Lower leg skin (tissue), 4 donors: ENCODE measurements at regions not wholly inside any gene's neighbourhood (a gene's known extent, or its start where the extent isn't known, plus 50 kb on each side); places are given as distances from the start of the nearest gene placed in this dataset.

Experiments used
- DNase-seq, 2 donors: peaks; one replicate each; pipeline ENCODE4 v3.0.0-alpha.2; 2019; ENCODE audit warnings: low spot score in 2 of 2
- H3K4me3 ChIP-seq: fragments of 200-600 bp; sonication (generic); 2 replicates; pipeline ENCODE4 v1.5.1; 2017; ENCODE audit warnings: mild to moderate bottlenecking, low read depth; ENCODE audit not compliant: poor library complexity, severe bottlenecking
- POLR2A ChIP-seq, 2 donors: fragments of 450-650 bp; IDR thresholded peaks; one replicate each; pipeline ENCODE4 v1.6.1; 2016 to 2017; ENCODE audit warnings: antibody characterized with exemption in 2 of 2, mild to moderate bottlenecking in 1 of 2, moderate library complexity in 1 of 2
- WGBS, 2 donors: methylation state at CpG; one replicate each; pipeline ENCODE4 v1.1.5; 2018; 5-methylcytosine and 5-hydroxymethylcytosine counted together
- intact Hi-C: fragments of 100-400 bp; cut with DNase I; formaldehyde crosslinking; loops from one replicate; pipeline ENCODE4 v1.15.0; 2023; ENCODE audit warnings: low total_unique reads
- TF ChIP-seq, protein P1 (sequence below), 3 donors: fragments of 450-650 bp; IDR thresholded peaks; one replicate each; pipeline ENCODE4 v1.5.1; 2016; ENCODE audit warnings: antibody characterized with exemption in 3 of 3, mild to moderate bottlenecking in 3 of 3, moderate library complexity in 2 of 3

DNA sequence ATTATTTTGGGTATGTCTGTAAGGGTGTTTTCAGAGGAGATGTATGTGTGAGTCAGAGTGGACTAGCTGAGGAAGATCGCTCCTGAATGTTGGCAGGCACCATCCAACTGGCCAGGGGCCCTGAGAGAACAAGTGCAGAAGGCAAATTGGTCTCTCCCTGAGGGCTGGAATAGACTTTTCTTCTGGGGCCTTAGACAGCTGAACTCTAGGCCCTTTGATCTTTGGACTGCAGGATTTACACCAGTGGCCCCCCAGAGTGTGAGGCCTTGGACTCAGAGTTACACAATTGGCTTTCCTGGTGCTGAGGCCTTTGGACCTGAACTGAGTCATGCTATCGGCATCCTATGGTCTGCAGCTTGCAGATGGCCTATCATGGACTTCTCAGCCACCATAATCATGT is 217.2 kb downstream of the REEP3 start:
- WGBS, 2 donors = 56 to 70% methylated on average over 2 of the region's 2 CpGs
- intact Hi-C loops = no loop called here

DNA sequence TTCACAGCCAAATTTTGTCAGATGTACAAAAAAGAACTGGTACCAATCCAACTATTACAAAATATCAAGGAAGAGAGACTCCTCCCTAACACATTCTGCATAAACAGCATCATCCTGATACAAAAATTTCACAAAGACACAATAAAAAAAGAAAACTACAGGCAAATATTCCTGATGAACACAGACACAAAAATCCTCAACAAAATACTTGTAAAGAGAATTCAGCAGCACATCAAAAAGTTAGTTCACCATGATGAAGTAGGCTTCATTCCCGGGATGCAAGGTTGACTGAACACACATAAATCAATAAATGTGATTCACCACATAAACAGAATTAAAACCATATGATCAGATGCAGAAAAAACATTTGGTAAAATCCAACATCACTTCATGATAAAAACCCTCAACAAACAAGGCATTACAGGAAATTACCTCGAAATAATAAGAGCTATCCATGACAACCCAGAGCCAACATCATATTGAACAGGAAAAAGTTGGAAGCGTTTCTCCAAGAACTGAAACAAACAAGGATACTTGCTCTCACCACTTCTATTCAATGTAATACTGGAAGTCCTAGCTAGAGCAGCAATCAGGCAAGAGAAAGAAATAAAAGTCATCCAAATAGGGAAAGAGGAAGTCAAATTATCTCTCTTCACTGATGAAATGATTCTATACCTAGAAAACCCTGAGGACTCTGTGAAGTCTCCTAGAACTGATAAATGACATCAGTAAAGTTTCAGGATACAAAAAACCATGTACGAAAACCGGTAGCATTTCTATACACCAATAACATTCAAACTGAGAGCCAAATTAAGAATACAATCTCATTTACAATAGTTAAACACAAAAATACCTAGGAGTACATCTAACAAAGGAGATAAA is 223.1 kb downstream of the REEP3 start:
- DNase-seq = no peak
- H3K4me3 ChIP-seq = no peak overlapping the region
- TF ChIP-seq, protein P1, sequence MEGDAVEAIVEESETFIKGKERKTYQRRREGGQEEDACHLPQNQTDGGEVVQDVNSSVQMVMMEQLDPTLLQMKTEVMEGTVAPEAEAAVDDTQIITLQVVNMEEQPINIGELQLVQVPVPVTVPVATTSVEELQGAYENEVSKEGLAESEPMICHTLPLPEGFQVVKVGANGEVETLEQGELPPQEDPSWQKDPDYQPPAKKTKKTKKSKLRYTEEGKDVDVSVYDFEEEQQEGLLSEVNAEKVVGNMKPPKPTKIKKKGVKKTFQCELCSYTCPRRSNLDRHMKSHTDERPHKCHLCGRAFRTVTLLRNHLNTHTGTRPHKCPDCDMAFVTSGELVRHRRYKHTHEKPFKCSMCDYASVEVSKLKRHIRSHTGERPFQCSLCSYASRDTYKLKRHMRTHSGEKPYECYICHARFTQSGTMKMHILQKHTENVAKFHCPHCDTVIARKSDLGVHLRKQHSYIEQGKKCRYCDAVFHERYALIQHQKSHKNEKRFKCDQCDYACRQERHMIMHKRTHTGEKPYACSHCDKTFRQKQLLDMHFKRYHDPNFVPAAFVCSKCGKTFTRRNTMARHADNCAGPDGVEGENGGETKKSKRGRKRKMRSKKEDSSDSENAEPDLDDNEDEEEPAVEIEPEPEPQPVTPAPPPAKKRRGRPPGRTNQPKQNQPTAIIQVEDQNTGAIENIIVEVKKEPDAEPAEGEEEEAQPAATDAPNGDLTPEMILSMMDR (IDR thresholded peaks at IDR 0.05) = no peak
- TF ChIP-seq POLR2A (IDR thresholded peaks at IDR 0.05) = no peak
- intact Hi-C loops = no loop called here
- 55 to 60% methylated on average over 5 of the region's 5 CpGs for WGBS, 2 donors

More for the DNA sequence above, 217.2 kb downstream of the REEP3 start:
- no peak overlapping the region for H3K4me3 ChIP-seq
- no peak for TF ChIP-seq POLR2A (IDR thresholded peaks at IDR 0.05)
- TF ChIP-seq, protein P1 (IDR thresholded peaks at IDR 0.05) = no peak
- DNase-seq = no peak

DNA sequence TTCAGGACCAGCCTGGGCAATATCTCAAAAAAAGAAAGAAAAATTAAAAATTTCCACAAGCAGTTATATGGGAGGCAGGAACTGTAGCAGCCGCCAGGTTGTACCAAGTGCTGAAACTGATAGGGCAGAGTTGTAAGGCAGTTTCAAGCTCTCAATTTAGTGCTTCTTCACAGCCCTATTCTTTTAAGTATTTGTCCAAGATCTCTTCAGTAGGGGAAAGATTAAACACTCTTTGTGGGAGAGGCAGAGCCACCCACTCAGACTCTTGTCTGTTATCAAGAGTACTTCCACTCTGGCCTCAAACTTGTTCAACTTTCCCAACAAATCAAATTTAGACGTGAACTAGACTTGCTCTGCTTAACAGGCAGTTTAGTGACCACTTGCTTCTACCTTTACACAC is 228.7 kb downstream of the REEP3 start:
- TF ChIP-seq, protein P1 (IDR thresholded peaks at IDR 0.05) = no peak
- TF ChIP-seq POLR2A (IDR thresholded peaks at IDR 0.05) = no peak
- DNase-seq = no peak
- WGBS, 2 donors = 86 to 88% methylated on average over 2 of the region's 2 CpGs
- intact Hi-C loops = no loop called here
- H3K4me3 ChIP-seq = no peak overlapping the region

DNA sequence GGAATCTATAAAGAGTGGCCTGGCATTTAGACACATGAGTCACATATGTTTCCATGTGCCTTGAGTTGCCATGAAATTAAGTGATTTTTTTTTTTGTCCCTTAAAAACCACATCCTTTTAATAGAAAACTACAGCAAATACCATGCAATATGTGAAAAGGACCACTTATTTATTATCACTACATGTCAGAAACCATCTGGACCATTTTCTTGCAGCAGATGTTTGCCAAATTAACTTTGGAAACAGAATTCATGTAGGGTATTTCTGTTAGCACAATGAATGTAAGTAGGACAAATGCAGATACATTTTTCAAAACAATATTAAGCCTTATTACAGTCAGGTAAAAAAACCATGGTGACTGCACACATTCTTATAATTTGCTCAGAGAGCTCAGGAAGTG is 230.6 kb downstream of the REEP3 start:
- H3K4me3 ChIP-seq = no peak overlapping the region
- intact Hi-C loops = no loop called here
- TF ChIP-seq, protein P1 (IDR thresholded peaks at IDR 0.05) = no peak
- no peak for DNase-seq

DNA sequence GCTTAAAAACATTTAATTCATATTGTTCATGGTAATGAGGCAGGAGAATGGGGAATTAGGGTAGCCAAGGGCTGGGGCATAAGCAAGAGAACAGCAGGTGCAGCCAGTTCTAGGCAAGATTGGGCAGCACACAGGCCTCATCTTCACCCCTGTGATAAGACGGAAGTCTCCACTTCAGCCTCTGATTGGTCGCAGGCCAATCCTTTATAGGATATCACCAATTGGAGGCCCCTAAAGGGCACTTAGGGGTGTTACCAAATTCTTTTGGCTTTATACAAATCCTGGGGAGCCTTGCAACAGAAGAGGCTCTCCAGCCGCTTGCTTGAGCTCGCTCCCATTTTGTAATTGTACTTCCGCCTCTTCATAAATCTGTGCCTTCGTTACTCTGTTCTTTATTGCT is 231.1 kb downstream of the REEP3 start:
- WGBS, 2 donors = 85 to 94% methylated on average over 6 of the region's 6 CpGs
- intact Hi-C loops = no loop called here
- H3K4me3 ChIP-seq = no peak overlapping the region
- TF ChIP-seq POLR2A (IDR thresholded peaks at IDR 0.05) = no peak
- TF ChIP-seq, protein P1 (IDR thresholded peaks at IDR 0.05) = no peak
- no peak for DNase-seq

DNA sequence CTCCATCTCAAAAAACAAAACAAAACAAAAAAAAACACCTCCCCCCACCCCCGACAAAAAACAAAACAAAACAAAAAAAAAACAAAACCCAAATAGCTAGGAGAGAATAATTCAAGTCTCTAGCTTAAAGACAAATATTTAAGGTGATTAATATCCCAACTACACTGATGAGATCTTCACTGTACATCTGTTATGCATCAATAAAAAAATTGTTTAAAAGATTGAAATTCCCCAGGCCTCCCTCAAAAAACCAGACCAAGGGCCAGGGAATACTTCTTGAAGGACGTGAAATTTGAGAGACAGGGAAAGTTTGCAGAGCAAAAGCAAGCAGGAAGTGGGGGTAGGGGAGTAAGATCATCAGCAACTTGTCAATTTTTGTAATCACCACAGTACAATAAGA is 232.6 kb downstream of the REEP3 start:
- WGBS, 2 donors = 59 to 66% methylated on average over 2 of the region's 2 CpGs
- DNase-seq = no peak
- no peak overlapping the region for H3K4me3 ChIP-seq
- TF ChIP-seq POLR2A (IDR thresholded peaks at IDR 0.05) = no peak
- TF ChIP-seq, protein P1 (IDR thresholded peaks at IDR 0.05) = no peak
- intact Hi-C loops = no loop called here
